Loucy (cell line): ENCODE measurements at regions not wholly inside any gene's neighbourhood (a gene's known extent, or its start where the extent isn't known, plus 50 kb on each side); places are given as distances from the start of the nearest gene placed in this dataset.

Experiments
- CTCF ChIP-seq: fragments of 200-600 bp; sonication (generic); conservative IDR thresholded peaks from 2 replicates; pipeline ENCODE4 v1.5.1; 2014; ENCODE audit warnings: mild to moderate bottlenecking, antibody characterized with exemption, low read length
- EZH2phosphoT487 ChIP-seq: fragments of 200-600 bp; IDR thresholded peaks from 2 replicates; pipeline ENCODE4 v1.6.1; 2018; ENCODE audit warnings: antibody characterized with exemption, mild to moderate bottlenecking, moderate library complexity, borderline replicate concordance

- TF ChIP-seq CTCF, result no peak
- no peak for TF ChIP-seq EZH2phosphoT487
Observed at GRCh38 chr2:181362561-181362960, 94.6 kb upstream of the ITGA4 start.
